GM13977 (cell line): ENCODE measurements at regions not wholly inside any gene's neighbourhood (a gene's known extent, or its start where the extent isn't known, plus 50 kb on each side); places are given as distances from the start of the nearest gene placed in this dataset.

Experiments used
- DNase-seq: peaks from one replicate; pipeline ENCODE4 v3.0.0; 2012; ENCODE audit warnings: low spot score
- CTCF ChIP-seq: IDR thresholded peaks from 2 replicates; pipeline ENCODE4 v1.5.1; 2012; ENCODE audit warnings: mild to moderate bottlenecking, control low read depth; ENCODE audit not compliant: insufficient read depth; ENCODE audit errors: extremely low read depth, missing control alignments
- in situ Hi-C: fragments of 300-500 bp; cut with MboI; formaldehyde crosslinking; loops from one replicate; pipeline ENCODE4 v1.12.0; 2022; ENCODE audit warnings: low sequenced_read_pairs, low pct_unique_long_range_greater_than_20kb, mixed read lengths, inconsistent platforms; ENCODE audit not compliant: unreplicated experiment

- in situ Hi-C loops, result no loop called here
- no peak for DNase-seq
- TF ChIP-seq CTCF, result no peak
Observed at GRCh38 chr13:47081850-47082249, 185.0 kb upstream of the HTR2A start.

GRCh38 chr13:47081246-47081645 is 184.4 kb upstream of the HTR2A start:
- no peak for DNase-seq
- TF ChIP-seq CTCF, result no peak
- in situ Hi-C loops, result no loop called here

- in situ Hi-C loops, result no loop called here
- TF ChIP-seq CTCF, result no peak
Observed at GRCh38 chr13:47080621-47081020, 183.8 kb upstream of the HTR2A start.

GRCh38 chr13:47076500-47076899 is 179.6 kb upstream of the HTR2A start:
- in situ Hi-C loops, result no loop called here
- DNase-seq, result no peak
- TF ChIP-seq CTCF, result no peak

More at GRCh38 chr13:47080621-47081020, 183.8 kb upstream of the HTR2A start:
- DNase-seq, result no peak

GRCh38 chr13:47069133-47069532 is 172.3 kb upstream of the HTR2A start:
- DNase-seq, result no peak
- in situ Hi-C loops, result no loop called here
- no peak for TF ChIP-seq CTCF

GRCh38 chr13:47067306-47067705 is 170.5 kb upstream of the HTR2A start:
- DNase-seq, result no peak
- in situ Hi-C loops, result no loop called here
- no peak for TF ChIP-seq CTCF

- no peak for DNase-seq
- in situ Hi-C loops, result no loop called here
Observed at GRCh38 chr13:47066226-47066625, 169.4 kb upstream of the HTR2A start.

More at GRCh38 chr13:47066226-47066625, 169.4 kb upstream of the HTR2A start:
- TF ChIP-seq CTCF, result no peak
